NCI-H2029 treated with DMSO at 0.1 percent for 48 hours (cell line): ENCODE measurements at regions not wholly inside any gene's neighbourhood (a gene's known extent, or its start where the extent isn't known, plus 50 kb on each side); places are given as distances from the start of the nearest gene placed in this dataset.

ENCODE experiments used
- DNase-seq: peaks from one replicate; lab custom pipeline; 2025; lab: John Stamatoyannopoulos, UW

DNA sequence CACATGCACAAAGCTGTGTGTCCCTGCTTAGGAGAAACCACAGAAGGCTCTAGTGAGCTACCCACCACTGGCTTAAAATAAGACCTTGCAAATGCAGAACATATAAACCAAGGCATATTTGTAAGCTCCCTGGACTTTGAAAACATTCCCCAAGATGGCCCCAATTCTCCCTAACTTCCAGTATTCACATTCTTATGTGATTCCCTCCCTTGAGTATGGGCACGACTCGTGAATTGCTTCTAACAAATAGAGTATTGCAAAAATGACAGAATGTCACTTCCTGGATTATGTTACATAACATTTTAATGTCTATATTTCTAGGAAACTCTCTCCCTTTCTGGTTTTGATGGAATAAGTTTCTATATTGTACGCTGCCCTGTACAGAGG lies 131.8 kb upstream of the MCTP2 start:
- no peak for DNase-seq

- DNase-seq, result no peak
Measured at GRCh38 chr15:94098921-94099573, 132.3 kb upstream of the MCTP2 start.

DNA sequence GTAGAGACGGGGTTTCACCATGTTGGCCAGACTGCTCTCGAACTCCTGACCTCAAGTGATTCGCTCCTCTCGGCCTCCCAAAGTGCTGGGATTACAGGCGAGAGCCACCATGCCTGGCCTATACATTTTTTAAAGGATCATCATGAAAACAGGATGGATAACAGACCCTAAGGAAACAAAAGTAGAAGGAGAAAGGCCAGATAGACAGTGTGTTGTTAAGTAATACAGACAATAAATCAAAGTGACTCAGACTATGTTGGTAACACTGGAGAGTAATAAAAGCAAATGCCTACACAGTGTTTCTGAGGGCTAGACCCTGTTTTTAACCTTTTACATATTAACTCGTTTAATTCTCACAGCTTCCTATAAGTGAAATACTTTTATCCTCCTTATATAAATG lies 133.8 kb upstream of the MCTP2 start:
- no peak for DNase-seq

DNA sequence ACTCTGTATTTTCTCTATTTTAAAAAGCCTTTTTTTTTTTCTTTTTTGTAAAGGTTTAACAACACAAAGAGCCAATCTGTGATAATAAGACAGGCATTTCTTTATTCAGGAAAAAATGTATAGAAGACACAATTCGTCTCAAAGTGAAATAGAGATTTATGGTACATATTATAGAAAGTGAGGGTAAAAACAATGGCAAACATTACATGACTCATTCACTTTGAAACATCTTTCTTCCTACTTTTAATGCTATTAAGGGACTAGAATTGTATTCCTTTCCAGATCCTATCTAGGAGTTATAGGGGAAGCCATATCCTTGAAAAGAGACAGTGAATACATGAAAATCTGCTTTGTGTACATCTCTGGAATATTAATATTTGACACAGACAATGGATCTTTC lies 137.1 kb upstream of the MCTP2 start:
- no peak for DNase-seq

DNA sequence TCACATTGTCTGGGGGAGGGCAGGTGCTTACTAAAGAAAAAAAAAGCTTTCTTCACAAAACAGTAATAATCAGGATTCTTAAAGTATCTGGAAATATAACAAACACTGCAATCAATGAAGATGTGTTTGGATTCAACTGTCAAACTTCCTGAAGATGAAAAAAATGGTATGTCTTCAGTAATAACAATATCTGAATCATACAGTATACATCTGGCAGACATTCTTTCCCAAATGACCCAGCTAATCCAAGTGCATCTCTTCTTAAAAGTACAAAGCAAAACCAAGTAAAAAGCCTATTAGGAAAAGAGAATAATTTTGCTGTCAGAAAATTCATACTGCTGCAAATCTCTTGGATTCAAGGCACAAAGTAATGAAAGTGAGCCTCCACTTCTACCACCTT lies 145.0 kb upstream of the MCTP2 start:
- DNase-seq, result no peak

DNA sequence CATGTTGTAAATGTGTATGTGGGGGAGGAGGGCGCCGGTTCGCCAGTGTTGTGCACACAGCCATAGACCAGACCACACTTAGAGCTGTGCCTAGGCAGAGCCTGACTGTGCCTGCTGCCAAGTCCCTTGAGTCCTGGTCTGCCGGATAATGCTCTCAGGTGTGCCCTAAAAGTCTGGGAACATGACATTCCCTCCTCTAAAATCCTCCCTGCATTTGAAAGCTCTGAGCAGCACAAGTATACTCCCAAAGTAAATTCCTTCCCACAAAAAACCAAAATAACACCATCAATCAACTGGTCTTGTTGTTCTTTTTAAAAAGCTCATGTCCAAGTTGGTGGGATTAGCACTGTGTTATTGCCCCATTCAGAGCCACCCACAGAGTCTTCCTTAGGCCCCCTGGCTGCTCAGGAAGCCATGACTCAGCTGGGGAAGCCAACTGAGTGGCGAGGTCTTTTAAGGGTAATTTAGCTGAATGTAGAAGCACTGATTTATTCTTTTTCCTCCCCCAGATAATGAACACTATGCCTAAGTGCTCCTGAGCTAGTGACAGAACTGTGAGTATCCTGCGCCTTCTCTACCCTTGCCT lies 147.8 kb upstream of the MCTP2 start:
- no peak for DNase-seq

GRCh38 chr15:94081829-94082228 lies 149.5 kb upstream of the MCTP2 start:
- no peak for DNase-seq

- no peak for DNase-seq
Measured at GRCh38 chr15:94080989-94081605, 150.3 kb upstream of the MCTP2 start.

DNA sequence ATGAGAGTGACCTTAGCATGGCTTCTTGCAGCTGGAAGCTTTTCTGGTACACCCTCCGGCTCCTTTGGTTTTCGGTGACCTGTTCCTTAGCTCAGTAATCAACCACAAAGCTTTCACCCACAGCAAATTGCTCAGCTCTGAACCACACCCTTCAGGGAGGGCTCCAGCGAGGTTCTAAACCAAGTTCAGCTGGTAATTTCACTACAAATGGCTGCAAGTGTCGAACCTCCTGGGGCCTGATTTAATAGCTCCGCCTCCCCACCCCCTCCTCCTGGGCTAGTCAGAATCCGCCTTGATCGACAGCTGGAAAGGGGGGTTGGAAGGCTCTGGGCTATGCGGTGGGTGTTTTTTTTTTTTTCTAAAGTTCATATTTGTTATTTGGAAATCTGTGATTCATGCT lies 150.9 kb upstream of the MCTP2 start:
- no peak for DNase-seq

DNA sequence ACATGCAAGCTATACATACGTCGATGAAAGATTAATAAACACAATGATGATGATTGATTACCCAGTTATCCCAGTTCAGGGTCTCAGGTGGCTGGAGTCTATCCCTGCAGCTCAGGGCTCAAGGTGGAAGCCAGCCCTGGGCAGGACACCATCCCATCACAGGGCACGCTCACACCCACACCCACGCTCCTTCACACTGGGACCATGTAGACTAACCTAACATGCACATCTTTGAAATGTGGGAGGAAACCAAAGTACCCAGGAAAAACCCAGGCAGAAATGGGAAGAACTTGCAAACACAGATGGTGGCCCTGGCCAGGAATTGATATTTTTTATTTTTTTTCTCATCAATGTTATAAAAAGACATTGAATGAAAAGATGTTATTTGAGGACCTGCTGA lies 151.4 kb upstream of the MCTP2 start:
- no peak for DNase-seq

DNA sequence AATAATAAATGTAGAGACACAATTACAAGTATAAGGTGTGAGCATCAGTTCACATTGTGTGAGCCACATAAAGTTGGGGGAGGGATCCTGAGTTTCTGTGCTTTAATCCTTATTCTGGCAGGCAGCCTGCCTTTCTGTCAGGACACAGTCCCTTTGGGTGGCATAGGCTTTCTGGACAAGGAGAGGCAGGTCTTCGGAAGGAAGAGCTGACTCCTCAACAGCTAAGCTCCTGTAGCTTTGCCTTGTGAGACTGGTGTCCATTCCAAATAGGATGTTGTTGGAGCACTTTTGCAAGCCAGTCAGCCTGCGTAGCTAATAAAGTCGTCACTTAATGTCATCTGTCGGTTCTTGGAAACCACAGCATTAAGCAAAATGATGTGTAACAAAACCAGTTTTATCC lies 151.9 kb upstream of the MCTP2 start:
- no peak for DNase-seq

- no peak for DNase-seq
Measured at GRCh38 chr15:94077938-94078337, 153.4 kb upstream of the MCTP2 start.

DNA sequence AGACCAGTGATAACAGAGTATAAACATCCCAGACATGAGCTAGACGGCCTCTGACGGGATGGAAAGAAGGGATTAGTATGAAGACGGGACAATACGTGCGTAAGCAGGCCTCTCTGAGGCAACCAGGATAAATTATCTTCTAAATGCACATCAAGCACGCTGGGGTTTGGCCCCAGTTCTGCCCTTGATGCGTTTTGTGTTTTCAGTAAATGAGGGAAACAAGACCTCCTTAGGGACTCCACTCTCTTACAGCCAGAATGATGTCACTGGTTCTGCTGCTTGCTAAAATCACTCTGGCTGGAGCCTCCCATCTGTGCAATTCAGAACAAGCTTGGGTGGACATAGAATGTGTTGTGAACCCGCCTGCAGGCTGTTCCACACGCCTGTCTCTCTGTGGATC lies 156.0 kb upstream of the MCTP2 start:
- no peak for DNase-seq

DNA sequence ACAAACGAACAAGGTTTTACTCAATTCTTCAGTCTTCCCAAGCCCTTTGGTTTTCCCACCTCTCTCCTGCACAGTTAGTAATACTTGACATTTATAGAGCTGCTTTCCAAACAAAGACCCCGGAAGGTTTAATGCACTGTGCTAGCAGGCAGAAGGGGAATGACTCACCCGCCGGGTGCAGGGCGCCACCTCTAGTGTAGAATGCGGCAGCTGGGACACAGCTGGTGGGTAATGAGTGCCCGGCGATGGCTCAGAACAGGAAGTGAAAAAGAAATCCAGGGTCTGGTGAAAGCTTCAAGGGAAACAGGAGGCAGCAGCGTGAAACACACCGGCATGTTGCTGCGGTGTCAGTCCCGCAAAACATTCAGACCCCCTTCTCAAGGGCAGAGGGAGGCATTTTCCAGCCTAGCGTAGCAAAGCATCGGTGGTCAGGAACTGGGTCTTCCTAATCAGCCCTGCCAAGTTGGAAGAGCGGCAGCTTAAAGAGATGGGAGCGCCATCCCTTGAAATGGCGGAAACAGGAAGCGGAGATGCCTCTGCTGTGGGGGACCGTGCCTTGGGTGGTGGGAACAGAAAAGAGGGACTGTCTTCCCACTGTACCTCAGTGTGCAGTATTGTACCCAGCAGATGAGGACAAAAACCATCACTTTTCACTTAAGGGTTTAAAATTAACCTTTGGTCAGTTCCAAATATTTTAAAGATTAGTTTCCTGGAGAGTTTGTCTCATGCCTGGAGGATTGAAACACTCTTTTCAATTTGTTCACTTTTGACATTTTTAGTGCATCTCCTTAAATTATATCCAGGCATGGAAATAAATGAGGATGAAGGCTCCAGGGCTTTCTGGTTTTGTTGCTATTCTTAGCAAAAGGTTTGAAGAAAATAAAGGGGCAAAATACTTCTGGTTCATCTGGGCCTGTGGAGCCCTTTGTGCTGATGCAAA lies 160.7 kb upstream of the MCTP2 start:
- DNase-seq, result peak; percentile 25

GRCh38 chr15:94069844-94070243 lies 161.5 kb upstream of the MCTP2 start:
- no peak for DNase-seq

- DNase-seq, result no peak
Measured at GRCh38 chr15:94066811-94067210, 164.6 kb upstream of the MCTP2 start.

GRCh38 chr15:94066046-94066445 lies 165.3 kb upstream of the MCTP2 start:
- DNase-seq, result no peak

DNA sequence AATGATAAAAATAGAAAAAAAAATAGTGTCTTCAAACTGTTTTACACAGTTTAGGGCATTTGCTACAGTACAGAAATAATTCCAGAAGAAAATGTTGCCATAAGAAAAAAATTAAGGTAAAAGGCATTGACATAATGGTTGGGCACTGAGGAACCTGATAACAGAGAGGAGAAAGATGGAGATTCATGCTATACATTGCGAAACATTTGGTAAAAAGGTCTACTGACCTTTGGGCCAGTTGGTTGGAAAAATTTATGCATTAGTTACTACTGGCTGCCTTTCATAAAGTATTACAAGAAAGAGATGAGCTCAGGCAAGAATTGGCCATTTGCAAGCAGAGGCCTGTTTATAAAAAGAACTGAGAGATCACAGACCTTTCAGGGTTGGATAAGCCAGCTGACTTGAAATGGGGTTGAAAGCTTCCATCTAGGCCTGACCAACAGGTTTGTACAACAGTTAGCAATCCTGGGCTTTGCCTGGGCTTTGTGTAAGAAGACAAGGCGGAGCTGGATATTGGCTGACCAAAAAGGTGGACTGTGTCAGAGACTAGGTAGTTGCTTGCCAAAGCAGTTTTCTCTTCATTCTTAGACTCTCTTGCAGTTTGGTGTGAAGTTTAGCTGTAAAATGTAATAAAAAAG lies 166.6 kb upstream of the MCTP2 start:
- DNase-seq, result no peak

GRCh38 chr15:94061041-94061440 lies 170.3 kb upstream of the MCTP2 start:
- DNase-seq, result no peak

- no peak for DNase-seq
Measured at GRCh38 chr15:94059013-94059587, 172.3 kb upstream of the MCTP2 start.

DNA sequence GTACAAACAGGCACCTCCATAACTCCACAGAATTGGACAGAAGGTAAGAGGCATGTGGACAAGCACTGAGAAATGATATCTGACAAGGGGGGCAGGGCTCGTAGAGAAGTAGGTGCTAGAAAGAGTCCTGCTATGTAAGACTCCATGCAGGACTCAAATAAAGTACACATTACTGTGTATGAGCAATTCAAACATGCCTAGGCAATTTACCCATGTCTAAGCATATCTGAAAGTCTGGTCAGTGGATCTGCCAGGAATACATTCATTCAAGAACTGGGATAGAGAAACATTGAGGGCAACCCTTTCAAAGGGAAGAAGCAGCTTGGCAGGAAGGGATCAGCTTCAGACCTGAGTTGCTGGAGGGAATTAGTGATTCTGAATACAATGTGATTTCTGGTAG lies 174.1 kb upstream of the MCTP2 start:
- no peak for DNase-seq

- no peak for DNase-seq
Measured at GRCh38 chr15:94056314-94056713, 175.0 kb upstream of the MCTP2 start.
